Effector memory CD4-positive, alpha-beta T cell (primary cell): ENCODE measurements at regions not wholly inside any gene's neighbourhood (a gene's known extent, or its start where the extent isn't known, plus 50 kb on each side); places are given as distances from the start of the nearest gene placed in this dataset.

Experiments
- DNase-seq, 3 donors: peaks; one replicate each; pipeline ENCODE4 v3.0.0-alpha.2; 2020
- H3K27ac ChIP-seq: 2 replicates; pipeline ENCODE4 v1.7.0; 2013; ENCODE audit warnings: mild to moderate bottlenecking, low read length, moderate library complexity; ENCODE audit not compliant: insufficient read depth, poor library complexity, severe bottlenecking
- H3K27me3 ChIP-seq: replicated peaks from 2 replicates; pipeline ENCODE4 v1.7.0; 2013; ENCODE audit warnings: mild to moderate bottlenecking, low read length; ENCODE audit not compliant: insufficient read depth, control insufficient read depth, poor library complexity, severe bottlenecking
- H3K36me3 ChIP-seq: 2 replicates; pipeline ENCODE4 v1.7.0; 2013; ENCODE audit warnings: mild to moderate bottlenecking, low read length, moderate library complexity; ENCODE audit not compliant: control insufficient read depth, insufficient read depth
- H3K4me1 ChIP-seq: 2 replicates; pipeline ENCODE4 v1.7.0; 2013; ENCODE audit warnings: low read length, mild to moderate bottlenecking; ENCODE audit not compliant: control insufficient read depth, insufficient read depth, poor library complexity, severe bottlenecking
- H3K4me3 ChIP-seq: 2 replicates; pipeline ENCODE4 v1.7.0; 2013; ENCODE audit warnings: low read length, low read depth, mild to moderate bottlenecking; ENCODE audit not compliant: insufficient read depth, poor library complexity, severe bottlenecking
- H3K9me3 ChIP-seq: 2 replicates; pipeline ENCODE4 v1.7.0; 2013; ENCODE audit warnings: mild to moderate bottlenecking, low read length, moderate library complexity; ENCODE audit not compliant: control insufficient read depth

GRCh38 chr17:68197091-68197996 is 50.5 kb upstream of the AMZ2 start:
- Histone ChIP-seq H3K4me3 (peak overlapping the region; percentile 77), H3K9me3 (no peaks in the 10 kb centered on the region), H3K27me3 (no peaks in the 10 kb centered on the region), H3K36me3 (no peaks in the 10 kb centered on the region), H3K27ac (peak overlapping the region; percentile 25), H3K4me1 (peaks cover 41% of the 10 kb centered on the region)
- peak in 1 of 3 donors; percentile 34 for DNase-seq

DNA sequence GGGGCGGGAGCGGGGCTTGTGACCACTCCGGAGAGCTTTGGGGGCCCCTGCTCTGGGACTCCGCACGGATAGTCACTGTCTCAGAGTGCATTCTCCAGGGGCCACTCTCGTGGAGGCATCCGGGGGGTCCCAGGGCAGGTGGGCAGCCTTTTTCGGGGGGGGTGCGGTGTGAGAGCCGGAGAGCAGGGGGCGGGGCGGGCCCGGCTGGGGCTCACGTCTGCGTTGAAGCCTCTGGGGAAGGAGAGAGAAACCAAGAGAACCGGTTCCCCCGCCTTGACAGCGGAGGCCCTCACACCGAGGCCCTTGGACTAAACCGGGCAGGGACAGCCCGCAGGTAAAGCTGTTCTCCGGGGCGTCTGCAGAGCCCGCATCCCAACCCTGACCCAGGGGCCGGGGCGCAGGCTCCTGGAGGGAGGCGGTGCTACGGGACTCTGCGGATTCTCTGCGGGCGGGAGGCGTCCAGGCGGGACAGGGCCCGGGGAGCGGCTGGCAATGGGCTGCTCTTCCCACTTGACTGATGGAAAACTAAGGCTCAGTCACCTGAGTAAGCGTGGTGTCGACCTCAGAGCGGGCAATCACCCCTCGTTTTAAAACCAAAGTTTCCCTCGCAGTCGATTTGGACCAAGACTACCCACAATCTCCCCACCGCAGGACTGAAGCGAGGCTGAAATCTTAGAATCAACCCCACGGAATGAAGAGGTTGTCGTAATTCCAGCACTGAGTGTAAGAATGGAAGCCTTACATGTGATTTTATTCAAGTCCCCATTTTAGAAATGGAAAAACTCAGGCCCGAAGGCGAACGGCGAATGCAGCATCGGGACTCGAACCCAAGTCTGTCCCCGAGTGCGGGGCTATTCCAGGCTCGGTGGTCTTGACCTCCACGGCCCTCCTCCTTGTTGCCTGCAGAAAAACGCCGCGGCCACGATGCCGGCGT is 49.6 kb upstream of the AMZ2 start:
- peak overlapping the region; percentile 77 for H3K4me3 ChIP-seq
- H3K9me3 ChIP-seq = no peaks in the 10 kb centered on the region
- no peak for DNase-seq
- H3K27me3 ChIP-seq = no peaks in the 10 kb centered on the region
- no peaks in the 10 kb centered on the region for H3K36me3 ChIP-seq
- H3K4me1 ChIP-seq = peaks cover 41% of the 10 kb centered on the region
- peak overlapping the region; percentile 25 for H3K27ac ChIP-seq
